ENCODE measurements at regions not wholly inside any gene's neighbourhood (a gene's known extent, or its start where the extent isn't known, plus 50 kb on each side); places are given as distances from the start of the nearest gene placed in this dataset.

DNA sequence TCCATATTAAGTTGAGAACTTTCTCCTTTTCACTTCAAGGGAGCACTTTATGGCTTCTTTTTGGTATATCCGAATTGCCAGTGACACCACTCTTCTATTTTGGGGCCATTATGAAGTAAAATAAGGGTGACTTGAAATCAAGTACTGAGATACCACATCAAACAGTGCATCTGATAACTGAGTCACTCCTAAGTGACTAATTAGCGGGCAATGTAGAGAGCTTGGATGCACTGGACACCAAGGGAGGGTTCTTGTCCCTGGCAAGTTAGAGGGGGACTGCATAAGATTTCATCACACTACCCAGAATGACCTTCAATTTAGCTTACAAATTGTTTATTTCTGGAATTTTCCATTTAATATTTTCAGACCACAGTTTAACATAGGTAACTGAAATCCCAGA lies 813.9 kb upstream of the CDH10 start:
- TF ChIP-seq EZH2 (IDR thresholded peaks at IDR 0.05; ENCODE audit: borderline replicate concordance, low read length): no peak
- TF ChIP-seq, protein P1, sequence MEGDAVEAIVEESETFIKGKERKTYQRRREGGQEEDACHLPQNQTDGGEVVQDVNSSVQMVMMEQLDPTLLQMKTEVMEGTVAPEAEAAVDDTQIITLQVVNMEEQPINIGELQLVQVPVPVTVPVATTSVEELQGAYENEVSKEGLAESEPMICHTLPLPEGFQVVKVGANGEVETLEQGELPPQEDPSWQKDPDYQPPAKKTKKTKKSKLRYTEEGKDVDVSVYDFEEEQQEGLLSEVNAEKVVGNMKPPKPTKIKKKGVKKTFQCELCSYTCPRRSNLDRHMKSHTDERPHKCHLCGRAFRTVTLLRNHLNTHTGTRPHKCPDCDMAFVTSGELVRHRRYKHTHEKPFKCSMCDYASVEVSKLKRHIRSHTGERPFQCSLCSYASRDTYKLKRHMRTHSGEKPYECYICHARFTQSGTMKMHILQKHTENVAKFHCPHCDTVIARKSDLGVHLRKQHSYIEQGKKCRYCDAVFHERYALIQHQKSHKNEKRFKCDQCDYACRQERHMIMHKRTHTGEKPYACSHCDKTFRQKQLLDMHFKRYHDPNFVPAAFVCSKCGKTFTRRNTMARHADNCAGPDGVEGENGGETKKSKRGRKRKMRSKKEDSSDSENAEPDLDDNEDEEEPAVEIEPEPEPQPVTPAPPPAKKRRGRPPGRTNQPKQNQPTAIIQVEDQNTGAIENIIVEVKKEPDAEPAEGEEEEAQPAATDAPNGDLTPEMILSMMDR (conservative IDR thresholded peaks at IDR 0.05 in 1 of 2, IDR thresholded peaks at IDR 0.05 in 1 of 2; ENCODE audit: extremely low read depth in 1 of 2, insufficient read depth in 1 of 2, low read depth in 1 of 2, low read length in 2 of 2): no peak

Measured in mammary epithelial cell (primary cell).